Choroid plexus epithelial cell (primary cell): ENCODE measurements at regions not wholly inside any gene's neighbourhood (a gene's known extent, or its start where the extent isn't known, plus 50 kb on each side); places are given as distances from the start of the nearest gene placed in this dataset.

Experiments
- DNase-seq: peaks from one replicate; pipeline ENCODE4 v3.0.0-alpha.2; 2010; ENCODE audit warnings: low read depth
- H3K4me3 ChIP-seq: 2 replicates; pipeline ENCODE4 v1.5.1; 2011; ENCODE audit warnings: low read depth, mild to moderate bottlenecking, control low read depth, low read length, moderate library complexity
- CTCF ChIP-seq: conservative IDR thresholded peaks from 2 replicates; pipeline ENCODE4 v1.5.1; 2011; ENCODE audit warnings: low read depth, mild to moderate bottlenecking, control low read depth, inconsistent platforms, low read length, moderate library complexity

GRCh38 chr12:69059465-69060457 lies 126.8 kb upstream of the CPM start:
- DNase-seq: peak; percentile 87
- no peak for TF ChIP-seq CTCF
- H3K4me3 ChIP-seq: no peak overlapping the region

- TF ChIP-seq CTCF: no peak
- no peak overlapping the region for H3K4me3 ChIP-seq
- DNase-seq: no peak
Measured at GRCh38 chr12:69061574-69061973, 128.6 kb upstream of the CPM start.

- DNase-seq: no peak
- H3K4me3 ChIP-seq: no peak overlapping the region
- TF ChIP-seq CTCF: no peak
Measured at GRCh38 chr12:69062621-69063237, 129.8 kb upstream of the CPM start.

- no peak for DNase-seq
- no peak overlapping the region for H3K4me3 ChIP-seq
- TF ChIP-seq CTCF: no peak
Measured at GRCh38 chr12:69064734-69065443, 131.9 kb upstream of the CPM start.

- TF ChIP-seq CTCF: no peak
- DNase-seq: no peak
- no peak overlapping the region for H3K4me3 ChIP-seq
Measured at GRCh38 chr12:69065775-69066174, 132.8 kb upstream of the CPM start.

- no peak overlapping the region for H3K4me3 ChIP-seq
- TF ChIP-seq CTCF: no peak
- no peak for DNase-seq
Measured at GRCh38 chr12:69066492-69067373, 133.8 kb upstream of the CPM start.
